ENCODE measurements at regions not wholly inside any gene's neighbourhood (a gene's known extent, or its start where the extent isn't known, plus 50 kb on each side); places are given as distances from the start of the nearest gene placed in this dataset.

DNA sequence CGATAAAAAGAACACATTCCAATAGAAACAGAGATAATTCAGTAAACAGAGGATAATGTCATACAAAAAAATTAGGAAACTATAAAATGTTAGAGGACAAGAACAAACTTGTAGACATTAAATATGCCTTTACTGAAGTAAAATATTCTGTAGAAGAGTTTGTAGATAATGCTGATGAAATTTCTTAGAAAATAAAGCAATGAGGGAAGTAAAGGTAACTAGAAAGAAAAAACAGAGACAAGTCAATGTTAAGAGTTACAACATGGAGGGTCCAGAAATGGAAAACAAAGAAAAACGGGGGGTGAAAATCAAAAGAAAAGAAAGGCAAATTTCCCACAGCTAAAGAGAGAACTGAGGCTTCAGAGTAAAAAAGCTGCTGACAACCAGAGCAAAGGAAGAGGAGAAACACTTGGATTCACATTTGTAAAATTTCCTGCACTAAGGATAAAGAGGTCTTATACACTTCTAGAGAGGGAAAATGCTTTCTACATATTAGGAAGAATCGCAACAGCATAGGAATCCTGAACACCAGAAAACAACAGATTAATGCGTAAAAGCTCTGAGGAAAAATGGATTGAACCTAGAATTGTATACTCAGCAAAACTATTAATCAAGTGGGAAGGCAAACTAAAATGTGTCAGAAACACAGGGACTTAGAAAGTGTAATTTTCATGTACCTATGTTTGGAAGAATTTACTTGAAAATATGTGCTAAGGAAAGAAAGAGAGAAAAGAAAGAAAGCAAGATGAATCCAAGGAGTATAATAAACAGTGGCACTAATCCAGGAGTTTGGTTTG lies 55.0 kb upstream of the AGR3 start:
- H3K9me3 ChIP-seq = no peaks in the 10 kb centered on the region
- 90% methylated on average over 4 of the region's 4 CpGs for WGBS (ENCODE audit: missing lambda C conversion rate)
- CTCF ChIA-PET = interaction anchor here (0.9 to 1.8 kb wide), 3 partner anchors 17 to 45 kb away, joined by 3 to 5 read pairs (median 3); no protein-coding TSS in a partner anchor

DNA sequence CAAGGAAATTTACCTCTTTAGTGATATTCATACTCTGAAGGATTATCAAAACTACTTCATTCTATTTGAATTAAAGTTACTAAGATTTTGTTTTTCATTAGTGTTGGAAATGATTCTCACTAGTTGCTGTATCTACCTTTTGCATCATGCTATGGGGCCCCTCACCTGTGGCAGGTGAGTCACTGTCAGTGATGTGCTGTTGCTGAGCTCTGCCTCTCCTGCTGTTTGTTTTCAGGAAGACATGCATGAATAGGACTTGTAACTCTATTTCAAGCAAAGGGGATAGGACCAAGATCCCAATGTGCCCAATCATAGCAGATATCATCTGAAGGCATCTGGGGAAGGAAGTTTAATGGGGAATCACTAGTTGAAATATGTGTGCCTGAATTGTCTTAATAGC lies 57.4 kb upstream of the AGR3 start:
- Histone ChIP-seq H3K4me3 (no peak overlapping the region), H3K27ac (no peak overlapping the region), H3K9me3 (peaks cover 4% of the 10 kb centered on the region; the same call in 1 of the 3 replicates), H3K4me2 (no peak overlapping the region), H3K4me1 (peaks cover 16% of the 10 kb centered on the region; the same call in 2 of the 3 replicates)
- ATAC-seq (no peak), FAIRE-seq (no peak), DNase-seq (ENCODE audit: low read depth in 1 of 2, low spot score in 1 of 2) (no peak)
- ChIA-PET CTCF (interaction anchor here (1.0 kb wide), 1 partner anchor 44 kb away, joined by 3 read pairs; no protein-coding TSS in a partner anchor), POLR2A (no interaction called here)
- no peak for TF ChIP-seq CHD4 (IDR thresholded peaks at IDR 0.05; ENCODE audit: borderline replicate concordance)
- TF ChIP-seq, protein P1, sequence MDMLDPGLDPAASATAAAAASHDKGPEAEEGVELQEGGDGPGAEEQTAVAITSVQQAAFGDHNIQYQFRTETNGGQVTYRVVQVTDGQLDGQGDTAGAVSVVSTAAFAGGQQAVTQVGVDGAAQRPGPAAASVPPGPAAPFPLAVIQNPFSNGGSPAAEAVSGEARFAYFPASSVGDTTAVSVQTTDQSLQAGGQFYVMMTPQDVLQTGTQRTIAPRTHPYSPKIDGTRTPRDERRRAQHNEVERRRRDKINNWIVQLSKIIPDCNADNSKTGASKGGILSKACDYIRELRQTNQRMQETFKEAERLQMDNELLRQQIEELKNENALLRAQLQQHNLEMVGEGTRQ (IDR thresholded peaks at IDR 0.05) = no peak
- TF ChIP-seq, protein P2, sequence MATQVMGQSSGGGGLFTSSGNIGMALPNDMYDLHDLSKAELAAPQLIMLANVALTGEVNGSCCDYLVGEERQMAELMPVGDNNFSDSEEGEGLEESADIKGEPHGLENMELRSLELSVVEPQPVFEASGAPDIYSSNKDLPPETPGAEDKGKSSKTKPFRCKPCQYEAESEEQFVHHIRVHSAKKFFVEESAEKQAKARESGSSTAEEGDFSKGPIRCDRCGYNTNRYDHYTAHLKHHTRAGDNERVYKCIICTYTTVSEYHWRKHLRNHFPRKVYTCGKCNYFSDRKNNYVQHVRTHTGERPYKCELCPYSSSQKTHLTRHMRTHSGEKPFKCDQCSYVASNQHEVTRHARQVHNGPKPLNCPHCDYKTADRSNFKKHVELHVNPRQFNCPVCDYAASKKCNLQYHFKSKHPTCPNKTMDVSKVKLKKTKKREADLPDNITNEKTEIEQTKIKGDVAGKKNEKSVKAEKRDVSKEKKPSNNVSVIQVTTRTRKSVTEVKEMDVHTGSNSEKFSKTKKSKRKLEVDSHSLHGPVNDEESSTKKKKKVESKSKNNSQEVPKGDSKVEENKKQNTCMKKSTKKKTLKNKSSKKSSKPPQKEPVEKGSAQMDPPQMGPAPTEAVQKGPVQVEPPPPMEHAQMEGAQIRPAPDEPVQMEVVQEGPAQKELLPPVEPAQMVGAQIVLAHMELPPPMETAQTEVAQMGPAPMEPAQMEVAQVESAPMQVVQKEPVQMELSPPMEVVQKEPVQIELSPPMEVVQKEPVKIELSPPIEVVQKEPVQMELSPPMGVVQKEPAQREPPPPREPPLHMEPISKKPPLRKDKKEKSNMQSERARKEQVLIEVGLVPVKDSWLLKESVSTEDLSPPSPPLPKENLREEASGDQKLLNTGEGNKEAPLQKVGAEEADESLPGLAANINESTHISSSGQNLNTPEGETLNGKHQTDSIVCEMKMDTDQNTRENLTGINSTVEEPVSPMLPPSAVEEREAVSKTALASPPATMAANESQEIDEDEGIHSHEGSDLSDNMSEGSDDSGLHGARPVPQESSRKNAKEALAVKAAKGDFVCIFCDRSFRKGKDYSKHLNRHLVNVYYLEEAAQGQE (IDR thresholded peaks at IDR 0.05) = no peak
- TF ChIP-seq, protein P3, sequence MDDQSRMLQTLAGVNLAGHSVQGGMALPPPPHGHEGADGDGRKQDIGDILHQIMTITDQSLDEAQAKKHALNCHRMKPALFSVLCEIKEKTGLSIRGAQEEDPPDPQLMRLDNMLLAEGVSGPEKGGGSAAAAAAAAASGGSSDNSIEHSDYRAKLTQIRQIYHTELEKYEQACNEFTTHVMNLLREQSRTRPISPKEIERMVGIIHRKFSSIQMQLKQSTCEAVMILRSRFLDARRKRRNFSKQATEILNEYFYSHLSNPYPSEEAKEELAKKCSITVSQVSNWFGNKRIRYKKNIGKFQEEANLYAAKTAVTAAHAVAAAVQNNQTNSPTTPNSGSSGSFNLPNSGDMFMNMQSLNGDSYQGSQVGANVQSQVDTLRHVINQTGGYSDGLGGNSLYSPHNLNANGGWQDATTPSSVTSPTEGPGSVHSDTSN (IDR thresholded peaks at IDR 0.05) = no peak
- TF ChIP-seq, protein P4, sequence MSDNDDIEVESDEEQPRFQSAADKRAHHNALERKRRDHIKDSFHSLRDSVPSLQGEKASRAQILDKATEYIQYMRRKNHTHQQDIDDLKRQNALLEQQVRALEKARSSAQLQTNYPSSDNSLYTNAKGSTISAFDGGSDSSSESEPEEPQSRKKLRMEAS (IDR thresholded peaks at IDR 0.05) = no peak
- TF ChIP-seq ZSCAN20 (CRISPR knock-in tag; IDR thresholded peaks at IDR 0.05) = no peak
- no peak for TF ChIP-seq POLR2AphosphoS2 (conservative IDR thresholded peaks at IDR 0.05; ENCODE audit: low read length)
- no peak for TF ChIP-seq EP300 (IDR thresholded peaks at IDR 0.05)
- TF ChIP-seq HOXA7 (CRISPR knock-in tag; IDR thresholded peaks at IDR 0.05) = no peak
- TF ChIP-seq NR3C1 (IDR thresholded peaks at IDR 0.05) = no peak
- TF ChIP-seq SMC3 (IDR thresholded peaks at IDR 0.05) = no peak
- TF ChIP-seq PHF8 (IDR thresholded peaks at IDR 0.05; ENCODE audit: borderline replicate concordance, low read depth) = no peak
- TF ChIP-seq KDM1A (IDR thresholded peaks at IDR 0.05; ENCODE audit: low read depth) = no peak

More for the DNA sequence above, 55.0 kb upstream of the AGR3 start:
- DNase-seq (ENCODE audit: low read depth in 1 of 2, low spot score in 1 of 2) = no peak
- FAIRE-seq = peak; percentile 18
- POLR2A ChIA-PET = no interaction called here
- no peak overlapping the region for H3K4me3 ChIP-seq
- no peak overlapping the region for H3K27ac ChIP-seq
- TF ChIP-seq ZNF302 (CRISPR knock-in tag; IDR thresholded peaks at IDR 0.05) = no peak
- TF ChIP-seq MAFK (IDR thresholded peaks at IDR 0.05; ENCODE audit: partially characterized antibody) = peak; percentile 59
- TF ChIP-seq NFE2L2 (conservative IDR thresholded peaks at IDR 0.05; ENCODE audit: low read length) = no peak
- H3K4me2 ChIP-seq = no peak overlapping the region
- ATAC-seq = no peak
- H3K4me1 ChIP-seq = peaks cover 16% of the 10 kb centered on the region; the same call in 2 of the 3 replicates

DNA sequence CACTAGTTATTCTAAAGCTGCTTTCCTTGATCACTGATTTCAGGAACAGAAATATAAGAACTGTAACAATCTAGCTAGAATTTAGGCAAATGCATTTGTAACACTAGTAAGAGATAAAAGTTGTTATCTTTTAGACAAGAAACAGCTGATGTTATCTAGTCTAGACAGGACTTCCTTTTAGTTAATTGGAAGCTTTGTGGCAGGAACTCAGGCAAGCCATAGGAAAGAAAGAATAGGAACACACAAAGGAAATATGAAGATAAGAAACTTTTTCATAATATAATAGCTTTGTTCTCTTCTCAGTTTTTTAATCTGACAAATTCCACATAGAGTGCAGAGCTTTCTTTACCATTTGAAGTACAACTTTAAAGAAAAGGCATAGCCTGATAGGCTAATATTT lies 59.0 kb upstream of the AGR3 start:
- TF ChIP-seq MYC (IDR thresholded peaks at IDR 0.05; ENCODE audit: borderline replicate concordance, low read length) (no peak), JUN (IDR thresholded peaks at IDR 0.05) (no peak)
- Histone ChIP-seq H3K4me2 (no peak overlapping the region), H3K9me3 (peaks cover 10% of the 10 kb centered on the region; the same call in 1 of the 3 replicates), H3K4me1 (peaks cover 3% of the 10 kb centered on the region; the same call in 2 of the 3 replicates), H3K27ac (no peak overlapping the region), H3K4me3 (no peak overlapping the region)
- ChIA-PET POLR2A (no interaction called here), CTCF (interaction anchor here (1.2 kb wide), 1 partner anchor 11 kb away, joined by 3 read pairs; no protein-coding TSS in a partner anchor)
- peak; percentile 63 for FAIRE-seq
- DNase-seq (ENCODE audit: low read depth in 1 of 2, low spot score in 1 of 2) = no peak
- no peak for ATAC-seq
